ENCODE measurements at regions not wholly inside any gene's neighbourhood (a gene's known extent, or its start where the extent isn't known, plus 50 kb on each side); places are given as distances from the start of the nearest gene placed in this dataset.

- BruUV-seq (replicated peaks): no TSS peak
- Histone ChIP-seq H3K4me2 (ENCODE audit: control insufficient read depth, insufficient read depth) (no peak overlapping the region), H2AFZ (ENCODE audit: control insufficient read depth, low read depth, low read length) (no peak overlapping the region), H3K9me3 (replicated peaks; ENCODE audit: control insufficient read depth, insufficient read depth, low read length) (no peaks in the 10 kb centered on the region), H3K4me1 (ENCODE audit: control insufficient read depth, insufficient read depth, low read length) (no peaks in the 10 kb centered on the region), H3K79me2 (ENCODE audit: control insufficient read depth, insufficient read depth, low read length) (no peaks in the 10 kb centered on the region), H4K20me1 (ENCODE audit: control insufficient read depth, insufficient read depth) (no peaks in the 10 kb centered on the region), H3K36me3 (ENCODE audit: control insufficient read depth in 2 of 2, insufficient read depth in 2 of 2, low read length in 1 of 2) (no peaks in the 10 kb centered on the region), H3K9ac (ENCODE audit: control insufficient read depth, insufficient read depth, low read length) (no peak overlapping the region), H3K27ac (ENCODE audit: control insufficient read depth, insufficient read depth) (no peak overlapping the region), H3K4me3 (no peak overlapping the region), H3K27me3 (replicated peaks in 1 of 2; ENCODE audit: control insufficient read depth in 2 of 2, insufficient read depth in 2 of 2, low read length in 1 of 2) (no peaks in the 10 kb centered on the region)
- ChIA-PET SMC1A (ENCODE audit: uncharacterized antibody, unreplicated experiment) (interaction anchor here (1.4 to 2.4 kb wide), 3 partner anchors 14 to 184 kb away, joined by 3 to 17 read pairs (median 6); no protein-coding TSS in a partner anchor), RAD21 (ENCODE audit: unreplicated experiment) (interaction anchor here (1.6 kb wide), 1 partner anchor 184 kb away, joined by 11 read pairs; no protein-coding TSS in a partner anchor), POLR2A (no interaction called here), CTCF (interaction anchor here (0.9 to 2.1 kb wide), 7 partner anchors 27 to 688 kb away, joined by 3 to 25 read pairs (median 3); no protein-coding TSS in a partner anchor)
- DNase-seq (ENCODE audit: low read depth, low spot score) (no peak), FAIRE-seq (no peak), ATAC-seq (no peak)
- 35% methylated on average over 6 of the region's 6 CpGs for WGBS (ENCODE audit: insufficient coverage, insufficient replicate concordance, low lambda C conversion rate, missing lambda C conversion rate)
- in situ Hi-C loops (cut with MboI): no loop called here
- TF ChIP-seq EGR1 (IDR thresholded peaks at IDR 0.05; ENCODE audit: borderline replicate concordance in 1 of 2, low read depth in 2 of 2, low read length in 2 of 2) (no peak), SUPT20H (IDR thresholded peaks at IDR 0.05; ENCODE audit: borderline replicate concordance, control insufficient read depth, low read depth, low read length) (no peak), IRF3 (IDR thresholded peaks at IDR 0.05) (no peak), LARP7 (IDR thresholded peaks at IDR 0.05) (no peak), CBX5 (IDR thresholded peaks at IDR 0.05; ENCODE audit: low read depth) (no peak), NBN (IDR thresholded peaks at IDR 0.05) (no peak), USF2 (IDR thresholded peaks at IDR 0.05; ENCODE audit: borderline replicate concordance, low read depth, low read length) (no peak), FOXK2 (IDR thresholded peaks at IDR 0.05) (no peak), ASH2L (IDR thresholded peaks at IDR 0.05; ENCODE audit: borderline replicate concordance, low read depth) (no peak), ZBTB4 (CRISPR knock-in tag; IDR thresholded peaks at IDR 0.05) (no peak), CHD4 (IDR thresholded peaks at IDR 0.05) (no peak), SUZ12 (IDR thresholded peaks at IDR 0.05; ENCODE audit: unreplicated experiment) (no peak), BCL11A (IDR thresholded peaks at IDR 0.05; ENCODE audit: low read depth, low read length) (no peak), TCF12 (IDR thresholded peaks at IDR 0.05; ENCODE audit: low read depth, low read length) (no peak), POU2F2 (IDR thresholded peaks at IDR 0.05; ENCODE audit: borderline replicate concordance, low read depth, low read length) (no peak), ZZZ3 (IDR thresholded peaks at IDR 0.05; ENCODE audit: control insufficient read depth, insufficient read length, low read depth) (no peak)
- intact Hi-C loops (cut with micrococcal nuclease; ENCODE audit: unreplicated experiment): loop anchor here (1.0 kb wide), 1 partner anchor 184 kb away; no protein-coding TSS in a partner anchor
Observed at GRCh38 chr12:127292736-127293135, 974.2 kb upstream of the TMEM132C start.
